Breast epithelium (tissue), 4 donors: ENCODE measurements at regions not wholly inside any gene's neighbourhood (a gene's known extent, or its start where the extent isn't known, plus 50 kb on each side); places are given as distances from the start of the nearest gene placed in this dataset.

Experiments
- DNase-seq, 2 donors: peaks; one replicate each; pipeline ENCODE4 v3.0.0-alpha.2; 2019; ENCODE audit warnings: low spot score in 2 of 2
- H3K27ac ChIP-seq, 2 donors: fragments of 200-600 bp; sonication (generic) in 1 of 2; one replicate each; pipeline ENCODE4 v1.5.1; 2016 to 2019; ENCODE audit warnings: mild to moderate bottlenecking in 1 of 2
- H3K27me3 ChIP-seq, 2 donors: fragments of 200-600 bp; sonication (generic) in 1 of 2; one replicate each; pipeline versions ENCODE4 v1.5.1 to v1.6.0; 2017 to 2019; ENCODE audit warnings: control low read depth in 1 of 2, mild to moderate bottlenecking in 1 of 2
- H3K36me3 ChIP-seq: fragments of 200-600 bp; one replicate; pipeline ENCODE4 v1.5.1; 2019
- H3K4me1 ChIP-seq, 2 donors: fragments of 200-600 bp; sonication (generic); one replicate each; pipeline ENCODE4 v1.5.1; 2016 to 2019; ENCODE audit warnings: control low read depth in 1 of 2
- H3K4me3 ChIP-seq, 3 donors: fragments of 200-600 bp; sonication (generic); 1 replicate in 2 of 3; 2 replicates in 1 of 3; pipeline ENCODE4 v1.5.1; 2016 to 2019; ENCODE audit warnings: mild to moderate bottlenecking in 3 of 3, moderate library complexity in 2 of 3
- H3K9me3 ChIP-seq, 2 donors: fragments of 200-600 bp; sonication (generic) in 1 of 2; one replicate each; pipeline ENCODE4 v1.5.1; 2016 to 2019; ENCODE audit warnings: control low read depth in 1 of 2
- CTCF ChIP-seq, 3 donors: fragments of 450-650 bp; IDR thresholded peaks; one replicate each; pipeline ENCODE4 v1.5.1; 2016 to 2017; ENCODE audit warnings: antibody characterized with exemption in 3 of 3, mild to moderate bottlenecking in 3 of 3, moderate library complexity in 3 of 3
- POLR2A ChIP-seq: fragments of 450-650 bp; IDR thresholded peaks from one replicate; pipeline ENCODE4 v1.6.1; 2016; ENCODE audit warnings: antibody characterized with exemption, mild to moderate bottlenecking, moderate library complexity
- POLR2AphosphoS5 ChIP-seq, 3 donors: sonication (generic); formaldehyde crosslinking; IDR thresholded peaks; one replicate each; pipeline ENCODE4 v1.6.1; 2017; ENCODE audit warnings: antibody characterized with exemption in 3 of 3
- intact Hi-C: fragments of 100-400 bp; cut with DNase I; formaldehyde crosslinking; loops from one replicate; pipeline ENCODE4 v1.15.1; 2023; ENCODE audit warnings: low total_unique reads

- Histone ChIP-seq H3K4me3 (no peak overlapping the region), H3K4me1 (peaks cover 0 to 4% of the 10 kb centered on the region in 2 donors), H3K36me3 (no peaks in the 10 kb centered on the region), H3K27me3 (no peaks in the 10 kb centered on the region), H3K9me3 (no peaks in the 10 kb centered on the region), H3K27ac (peak overlapping the region; percentile 14 to 67)
- no peak for DNase-seq
- intact Hi-C loops: no loop called here
- TF ChIP-seq POLR2A: no peak
- no peak for TF ChIP-seq POLR2AphosphoS5 (IDR thresholded peaks at IDR 0.05)
- TF ChIP-seq CTCF (IDR thresholded peaks at IDR 0.05): no peak
Measured at GRCh38 chr2:234300932-234301823, 195.7 kb downstream of the ARL4C start.

- no peak for DNase-seq
- TF ChIP-seq POLR2A (no peak), POLR2AphosphoS5 (IDR thresholded peaks at IDR 0.05) (no peak), CTCF (IDR thresholded peaks at IDR 0.05) (no peak)
- Histone ChIP-seq H3K4me1 (no peaks in the 10 kb centered on the region), H3K27ac (no peak overlapping the region), H3K27me3 (no peaks in the 10 kb centered on the region), H3K4me3 (no peak overlapping the region), H3K36me3 (no peaks in the 10 kb centered on the region), H3K9me3 (no peaks in the 10 kb centered on the region)
- intact Hi-C loops: no loop called here
Measured at GRCh38 chr2:234300391-234300925, 196.4 kb downstream of the ARL4C start.

GRCh38 chr2:234298918-234299317 lies 198.0 kb downstream of the ARL4C start:
- Histone ChIP-seq H3K27me3 (no peaks in the 10 kb centered on the region), H3K4me1 (no peaks in the 10 kb centered on the region), H3K4me3 (no peak overlapping the region), H3K36me3 (no peaks in the 10 kb centered on the region), H3K27ac (no peak overlapping the region), H3K9me3 (no peaks in the 10 kb centered on the region)
- DNase-seq: no peak
- intact Hi-C loops: no loop called here
- no peak for TF ChIP-seq POLR2AphosphoS5 (IDR thresholded peaks at IDR 0.05)
- TF ChIP-seq POLR2A: no peak
- TF ChIP-seq CTCF (IDR thresholded peaks at IDR 0.05): no peak

- Histone ChIP-seq H3K4me3 (no peak overlapping the region), H3K27me3 (no peaks in the 10 kb centered on the region), H3K9me3 (no peaks in the 10 kb centered on the region), H3K27ac (no peak overlapping the region), H3K36me3 (no peaks in the 10 kb centered on the region), H3K4me1 (no peaks in the 10 kb centered on the region)
- TF ChIP-seq POLR2A: no peak
- TF ChIP-seq CTCF (IDR thresholded peaks at IDR 0.05): no peak
- no peak for TF ChIP-seq POLR2AphosphoS5 (IDR thresholded peaks at IDR 0.05)
- no peak for DNase-seq
- intact Hi-C loops: no loop called here
Measured at GRCh38 chr2:234296991-234297390, 199.9 kb downstream of the ARL4C start.

GRCh38 chr2:234293973-234294372 lies 202.9 kb downstream of the ARL4C start:
- Histone ChIP-seq H3K9me3 (no peaks in the 10 kb centered on the region), H3K27ac (no peak overlapping the region), H3K4me1 (no peaks in the 10 kb centered on the region), H3K27me3 (no peaks in the 10 kb centered on the region), H3K36me3 (no peaks in the 10 kb centered on the region), H3K4me3 (no peak overlapping the region)
- no peak for TF ChIP-seq POLR2A
- no peak for TF ChIP-seq CTCF (IDR thresholded peaks at IDR 0.05)
- TF ChIP-seq POLR2AphosphoS5 (IDR thresholded peaks at IDR 0.05): no peak
- no peak for DNase-seq
- intact Hi-C loops: no loop called here
